DOHH2 (cell line): ENCODE measurements at regions not wholly inside any gene's neighbourhood (a gene's known extent, or its start where the extent isn't known, plus 50 kb on each side); places are given as distances from the start of the nearest gene placed in this dataset.

Experiments
- H3F3A ChIP-seq: fragments of 200-600 bp; sonication (generic), shearing (Covaris generic); 2 replicates; pipeline ENCODE4 v1.6.0; 2016; ENCODE audit warnings: antibody characterized with exemption, mild to moderate bottlenecking; ENCODE audit not compliant: control insufficient read depth, insufficient read depth
- H3K27ac ChIP-seq: fragments of 200-600 bp; sonication (generic); 2 replicates; pipeline ENCODE4 v1.5.1; 2014; ENCODE audit warnings: low read depth, mild to moderate bottlenecking, low read length, moderate library complexity
- H3K27me3 ChIP-seq: fragments of 200-600 bp; sonication (generic); 2 replicates; pipeline ENCODE4 v1.6.1; 2014; ENCODE audit warnings: mild to moderate bottlenecking, low read length, mixed read lengths; ENCODE audit not compliant: control insufficient read depth
- H3K36me3 ChIP-seq: fragments of 200-600 bp; sonication (generic); 2 replicates; pipeline ENCODE4 v1.6.1; 2014; ENCODE audit warnings: mild to moderate bottlenecking, low read length, moderate library complexity, mixed read lengths; ENCODE audit not compliant: control insufficient read depth
- H3K4me1 ChIP-seq: fragments of 200-600 bp; sonication (generic); 2 replicates; pipeline ENCODE4 v1.6.1; 2014; ENCODE audit warnings: mild to moderate bottlenecking, low read length, mixed read lengths; ENCODE audit not compliant: control insufficient read depth
- H3K4me2 ChIP-seq: fragments of 200-600 bp; sonication (generic); 2 replicates; pipeline ENCODE4 v1.6.0; 2014; ENCODE audit warnings: mild to moderate bottlenecking, low read length, moderate library complexity
- H3K4me3 ChIP-seq: fragments of 200-600 bp; sonication (generic); 2 replicates; pipeline ENCODE4 v1.5.1; 2014; ENCODE audit warnings: mild to moderate bottlenecking, low read length, mixed read lengths
- H3K79me2 ChIP-seq: fragments of 200-600 bp; sonication (generic); 2 replicates; pipeline ENCODE4 v1.6.1; 2014; ENCODE audit warnings: mild to moderate bottlenecking, low read length, mixed read lengths; ENCODE audit not compliant: control insufficient read depth
- H3K9me2 ChIP-seq: fragments of 200-600 bp; sonication (generic); replicated peaks from 2 replicates; pipeline ENCODE4 v1.6.1; 2014; ENCODE audit warnings: mild to moderate bottlenecking, low read length, mixed read lengths; ENCODE audit not compliant: control insufficient read depth
- H3K9me3 ChIP-seq: fragments of 200-600 bp; sonication (generic); 2 replicates; pipeline ENCODE4 v1.6.1; 2014; ENCODE audit warnings: antibody characterized with exemption, low read length, mixed read lengths; ENCODE audit not compliant: control insufficient read depth, insufficient read depth
- H4K20me1 ChIP-seq: fragments of 200-600 bp; sonication (generic); 2 replicates; pipeline ENCODE4 v1.6.0; 2014; ENCODE audit warnings: low read depth, mild to moderate bottlenecking, antibody characterized with exemption, low read length, moderate library complexity; ENCODE audit not compliant: control insufficient read depth, insufficient read depth
- EZH2phosphoT487 ChIP-seq: fragments of 200-600 bp; sonication (generic); IDR thresholded peaks from 2 replicates; pipeline ENCODE4 v1.6.1; 2017; ENCODE audit warnings: borderline replicate concordance, mild to moderate bottlenecking, antibody characterized with exemption, low read length, moderate library complexity, mixed read lengths
- TF ChIP-seq, protein P1 (sequence below): fragments of 200-600 bp; sonication (generic); IDR thresholded peaks from one replicate; pipeline ENCODE4 v1.5.1; 2014; ENCODE audit warnings: antibody characterized with exemption, mild to moderate bottlenecking, low read depth, low read length; ENCODE audit not compliant: poor library complexity, severe bottlenecking

DNA sequence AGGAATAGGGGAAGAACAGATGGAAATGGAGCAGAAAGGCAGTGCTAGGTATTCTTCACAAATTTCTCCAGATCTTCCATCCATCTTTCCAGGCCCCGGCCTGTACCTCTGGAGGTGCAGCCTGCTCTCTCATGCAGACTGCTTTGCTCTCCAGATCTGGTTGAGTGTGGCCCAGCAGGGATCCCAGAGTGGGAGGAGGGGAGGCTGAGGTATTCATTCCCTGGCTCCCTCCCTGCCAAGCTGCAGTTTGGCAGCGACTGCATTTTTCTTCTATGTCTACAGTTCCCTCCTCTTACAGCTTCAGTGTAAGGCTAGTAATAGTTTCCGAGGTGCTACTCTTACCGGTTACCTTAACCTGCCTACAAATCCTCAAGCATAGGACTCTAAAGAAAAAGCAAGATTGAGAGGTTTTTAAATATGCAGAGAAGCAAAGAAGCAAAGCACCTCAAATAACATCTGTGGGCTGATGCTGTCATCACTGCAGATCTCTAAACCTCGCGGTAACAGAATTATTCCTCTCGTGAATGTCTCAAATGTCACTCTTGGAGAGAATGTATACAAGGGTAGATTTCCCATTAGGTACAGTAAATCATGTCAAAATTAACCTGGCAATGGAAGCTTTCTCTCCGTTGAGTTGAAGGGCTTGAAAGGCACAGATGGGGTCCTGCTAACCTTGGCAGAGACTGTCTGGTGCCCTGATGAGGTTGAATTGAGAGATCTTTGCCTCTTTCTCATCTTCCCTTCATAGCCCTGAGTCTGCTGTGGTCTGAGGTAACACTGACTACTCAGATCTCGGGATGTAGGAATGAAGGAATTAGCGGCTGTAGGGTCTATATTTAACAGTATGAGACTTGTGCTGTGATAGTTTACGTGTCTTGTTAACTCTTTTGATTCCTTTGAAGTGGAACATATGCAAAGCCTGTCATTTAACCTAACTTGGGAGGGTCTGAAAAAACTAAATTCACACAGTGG, 297.9 kb upstream of the C11orf87 start:
- Histone ChIP-seq H3K4me2 (no peak overlapping the region), H4K20me1 (no peaks in the 10 kb centered on the region), H3K36me3 (no peaks in the 10 kb centered on the region), H3K4me1 (no peaks in the 10 kb centered on the region), H3K9me2 (no peaks in the 10 kb centered on the region), H3K79me2 (no peaks in the 10 kb centered on the region), H3K27ac (no peak overlapping the region), H3K9me3 (no peaks in the 10 kb centered on the region), H3K4me3 (no peak overlapping the region), H3F3A (no peaks in the 10 kb centered on the region), H3K27me3 (no peaks in the 10 kb centered on the region)
- TF ChIP-seq, protein P1, sequence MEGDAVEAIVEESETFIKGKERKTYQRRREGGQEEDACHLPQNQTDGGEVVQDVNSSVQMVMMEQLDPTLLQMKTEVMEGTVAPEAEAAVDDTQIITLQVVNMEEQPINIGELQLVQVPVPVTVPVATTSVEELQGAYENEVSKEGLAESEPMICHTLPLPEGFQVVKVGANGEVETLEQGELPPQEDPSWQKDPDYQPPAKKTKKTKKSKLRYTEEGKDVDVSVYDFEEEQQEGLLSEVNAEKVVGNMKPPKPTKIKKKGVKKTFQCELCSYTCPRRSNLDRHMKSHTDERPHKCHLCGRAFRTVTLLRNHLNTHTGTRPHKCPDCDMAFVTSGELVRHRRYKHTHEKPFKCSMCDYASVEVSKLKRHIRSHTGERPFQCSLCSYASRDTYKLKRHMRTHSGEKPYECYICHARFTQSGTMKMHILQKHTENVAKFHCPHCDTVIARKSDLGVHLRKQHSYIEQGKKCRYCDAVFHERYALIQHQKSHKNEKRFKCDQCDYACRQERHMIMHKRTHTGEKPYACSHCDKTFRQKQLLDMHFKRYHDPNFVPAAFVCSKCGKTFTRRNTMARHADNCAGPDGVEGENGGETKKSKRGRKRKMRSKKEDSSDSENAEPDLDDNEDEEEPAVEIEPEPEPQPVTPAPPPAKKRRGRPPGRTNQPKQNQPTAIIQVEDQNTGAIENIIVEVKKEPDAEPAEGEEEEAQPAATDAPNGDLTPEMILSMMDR: no peak
- TF ChIP-seq EZH2phosphoT487: no peak

DNA sequence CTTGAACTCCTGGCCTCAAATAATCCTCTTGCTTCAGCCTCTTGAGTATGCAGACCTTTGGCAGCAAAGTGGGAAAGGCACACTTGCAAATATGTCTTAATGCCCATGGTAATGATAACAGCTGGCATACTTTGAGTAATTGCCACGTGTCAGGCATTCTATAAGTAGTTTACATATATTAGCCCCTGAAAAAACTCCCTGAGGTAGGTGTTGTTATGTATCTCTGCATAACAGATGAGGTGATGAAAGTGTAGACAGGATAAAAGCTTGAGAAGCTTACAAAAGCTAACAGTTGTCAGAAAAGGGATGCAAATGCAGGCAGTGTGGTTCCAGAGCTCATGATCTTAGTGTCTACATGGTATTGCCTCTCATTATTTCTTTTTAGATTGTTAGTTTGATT, 291.1 kb upstream of the C11orf87 start:
- H3K79me2 ChIP-seq: no peaks in the 10 kb centered on the region
- H3K27me3 ChIP-seq: no peaks in the 10 kb centered on the region
- no peak overlapping the region for H3K4me2 ChIP-seq
- TF ChIP-seq, protein P1: no peak
- no peak for TF ChIP-seq EZH2phosphoT487
- no peaks in the 10 kb centered on the region for H3K9me2 ChIP-seq
- no peak overlapping the region for H3K4me3 ChIP-seq
- H3F3A ChIP-seq: no peaks in the 10 kb centered on the region
- H3K27ac ChIP-seq: no peak overlapping the region
- no peaks in the 10 kb centered on the region for H4K20me1 ChIP-seq
- H3K36me3 ChIP-seq: no peaks in the 10 kb centered on the region
- H3K9me3 ChIP-seq: no peaks in the 10 kb centered on the region
- no peaks in the 10 kb centered on the region for H3K4me1 ChIP-seq

DNA sequence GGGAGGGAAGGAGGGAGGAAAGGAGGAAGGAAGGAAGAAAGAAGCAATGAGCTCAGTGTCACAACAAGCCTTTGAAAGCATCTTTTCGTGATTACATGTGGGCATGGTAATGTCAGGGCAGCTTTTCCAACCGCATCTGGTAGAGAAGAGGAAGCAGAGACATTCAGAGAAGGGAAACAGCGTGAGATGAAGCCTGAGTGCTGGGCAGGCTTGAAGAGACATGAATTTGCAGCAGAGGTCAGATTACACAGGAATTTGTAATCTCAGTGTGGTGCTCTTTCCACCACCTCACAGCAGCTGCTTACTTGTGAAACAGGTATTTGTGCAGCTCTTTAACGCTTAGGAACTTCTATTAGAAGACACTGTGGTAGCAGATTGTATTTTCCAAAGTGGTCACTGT, 289.5 kb upstream of the C11orf87 start:
- TF ChIP-seq, protein P1: no peak
- no peak for TF ChIP-seq EZH2phosphoT487
- H3K4me1 ChIP-seq: no peaks in the 10 kb centered on the region
- H3F3A ChIP-seq: no peaks in the 10 kb centered on the region
- no peaks in the 10 kb centered on the region for H3K9me3 ChIP-seq
- H4K20me1 ChIP-seq: no peaks in the 10 kb centered on the region
- H3K4me3 ChIP-seq: no peak overlapping the region
- no peak overlapping the region for H3K4me2 ChIP-seq
- H3K27ac ChIP-seq: no peak overlapping the region
- no peaks in the 10 kb centered on the region for H3K36me3 ChIP-seq
- H3K79me2 ChIP-seq: no peaks in the 10 kb centered on the region
- H3K27me3 ChIP-seq: no peaks in the 10 kb centered on the region
- no peaks in the 10 kb centered on the region for H3K9me2 ChIP-seq
